GM19455 (cell line): ENCODE measurements at regions not wholly inside any gene's neighbourhood (a gene's known extent, or its start where the extent isn't known, plus 50 kb on each side); places are given as distances from the start of the nearest gene placed in this dataset.
"Not testable (repeated sequence)": the region's sequence is repeated elsewhere in the genome, so short reads cannot be mapped to it uniquely, and the experiment has no call there.

Experiments used
- ATAC-seq: cut with Tn5 transposase; IDR thresholded peaks from one replicate; pipeline ENCODE4 v1.9.1; 2021; ENCODE audit not compliant: unreplicated experiment

GRCh38 chr1:148210624-148211023, 58.5 kb upstream of the NBPF11 start:
- not testable (repeated sequence) for ATAC-seq

DNA sequence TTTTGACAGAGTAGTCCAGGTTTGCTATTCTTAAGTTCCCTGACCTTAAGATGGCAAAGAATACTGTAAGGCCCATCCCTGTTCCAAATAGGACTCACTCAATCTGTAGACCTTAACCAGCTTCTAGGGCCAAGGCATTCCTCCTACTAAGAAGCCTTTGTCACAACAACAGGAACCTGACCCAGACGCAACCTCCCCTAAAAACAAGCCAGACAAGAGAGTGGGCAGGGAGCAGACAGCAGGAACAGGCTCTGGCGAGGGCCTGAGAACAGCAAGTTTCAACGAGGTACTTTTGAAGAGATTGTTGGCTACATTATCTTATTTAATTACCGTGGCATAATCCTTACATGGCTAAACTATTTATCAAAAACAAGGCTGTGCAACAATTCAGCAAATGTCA, 58.1 kb upstream of the NBPF11 start:
- not testable (repeated sequence) for ATAC-seq

GRCh38 chr1:148202013-148202412, 49.9 kb upstream of the NBPF11 start:
- not testable (repeated sequence) for ATAC-seq
